Ishikawa (cell line): ENCODE measurements at regions not wholly inside any gene's neighbourhood (a gene's known extent, or its start where the extent isn't known, plus 50 kb on each side); places are given as distances from the start of the nearest gene placed in this dataset.

Experiments
- CEBPB ChIP-seq: IDR thresholded peaks from 2 replicates; pipeline ENCODE4 v1.6.1; 2012
- CREB1 ChIP-seq: IDR thresholded peaks from 2 replicates; pipeline ENCODE4 v1.6.1; 2012; ENCODE audit warnings: low read depth
- EGR1 ChIP-seq: IDR thresholded peaks from 2 replicates; pipeline ENCODE4 v1.6.1; 2012
- EP300 ChIP-seq: IDR thresholded peaks from 2 replicates; pipeline ENCODE4 v1.6.1; 2012; ENCODE audit warnings: borderline replicate concordance
- FOXM1 ChIP-seq: IDR thresholded peaks from 2 replicates; pipeline ENCODE4 v1.6.1; 2012; ENCODE audit warnings: low read depth, borderline replicate concordance
- NFIC ChIP-seq: IDR thresholded peaks from 2 replicates; pipeline ENCODE4 v1.6.1; 2012
- RAD21 ChIP-seq: IDR thresholded peaks from 2 replicates; pipeline ENCODE4 v1.6.1; 2012; ENCODE audit warnings: low read depth
- TAF1 ChIP-seq: IDR thresholded peaks from 2 replicates; pipeline ENCODE4 v1.6.1; 2012; ENCODE audit warnings: low read depth, mild to moderate bottlenecking
- TCF12 ChIP-seq: IDR thresholded peaks from 2 replicates; pipeline ENCODE4 v1.6.1; 2012; ENCODE audit warnings: low read depth
- TEAD4 ChIP-seq: IDR thresholded peaks from 2 replicates; pipeline ENCODE4 v1.6.1; 2012
- YY1 ChIP-seq: IDR thresholded peaks from 2 replicates; pipeline ENCODE4 v1.6.1; 2012; ENCODE audit warnings: low read depth
- ZBTB7A ChIP-seq: IDR thresholded peaks from 2 replicates; pipeline ENCODE4 v1.6.1; 2012; ENCODE audit warnings: low read depth
- TF ChIP-seq, protein P1 (sequence below): IDR thresholded peaks from 2 replicates; pipeline ENCODE4 v1.6.1; 2012; ENCODE audit warnings: low read depth, mild to moderate bottlenecking
- TF ChIP-seq, protein P2 (sequence below): IDR thresholded peaks from 2 replicates; pipeline ENCODE4 v1.6.1; 2012
- TF ChIP-seq, protein P3 (sequence below): IDR thresholded peaks from 2 replicates; pipeline ENCODE4 v1.6.1; 2012

DNA sequence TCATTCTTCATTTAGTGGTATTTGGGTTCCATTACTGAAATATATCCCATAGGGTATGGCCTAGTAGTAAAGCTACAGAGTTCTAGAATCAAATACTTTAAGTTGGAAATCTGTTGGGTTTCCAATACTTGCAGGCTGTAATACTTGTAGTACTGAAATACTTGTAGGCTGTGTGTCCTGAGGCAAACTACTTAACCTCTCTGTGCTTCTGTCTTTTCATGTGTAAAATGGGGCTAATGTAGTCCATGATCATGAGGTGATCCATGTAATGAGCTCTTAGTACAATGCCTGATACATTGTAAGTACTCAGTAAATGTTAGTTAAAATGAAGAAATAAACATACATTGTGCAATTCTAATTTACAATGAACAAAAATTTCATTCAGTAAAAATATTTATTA is 368.9 kb downstream of the CSNK1G3 start:
- TF ChIP-seq RAD21 = no peak
- TF ChIP-seq ZBTB7A = no peak
- TF ChIP-seq, protein P1, sequence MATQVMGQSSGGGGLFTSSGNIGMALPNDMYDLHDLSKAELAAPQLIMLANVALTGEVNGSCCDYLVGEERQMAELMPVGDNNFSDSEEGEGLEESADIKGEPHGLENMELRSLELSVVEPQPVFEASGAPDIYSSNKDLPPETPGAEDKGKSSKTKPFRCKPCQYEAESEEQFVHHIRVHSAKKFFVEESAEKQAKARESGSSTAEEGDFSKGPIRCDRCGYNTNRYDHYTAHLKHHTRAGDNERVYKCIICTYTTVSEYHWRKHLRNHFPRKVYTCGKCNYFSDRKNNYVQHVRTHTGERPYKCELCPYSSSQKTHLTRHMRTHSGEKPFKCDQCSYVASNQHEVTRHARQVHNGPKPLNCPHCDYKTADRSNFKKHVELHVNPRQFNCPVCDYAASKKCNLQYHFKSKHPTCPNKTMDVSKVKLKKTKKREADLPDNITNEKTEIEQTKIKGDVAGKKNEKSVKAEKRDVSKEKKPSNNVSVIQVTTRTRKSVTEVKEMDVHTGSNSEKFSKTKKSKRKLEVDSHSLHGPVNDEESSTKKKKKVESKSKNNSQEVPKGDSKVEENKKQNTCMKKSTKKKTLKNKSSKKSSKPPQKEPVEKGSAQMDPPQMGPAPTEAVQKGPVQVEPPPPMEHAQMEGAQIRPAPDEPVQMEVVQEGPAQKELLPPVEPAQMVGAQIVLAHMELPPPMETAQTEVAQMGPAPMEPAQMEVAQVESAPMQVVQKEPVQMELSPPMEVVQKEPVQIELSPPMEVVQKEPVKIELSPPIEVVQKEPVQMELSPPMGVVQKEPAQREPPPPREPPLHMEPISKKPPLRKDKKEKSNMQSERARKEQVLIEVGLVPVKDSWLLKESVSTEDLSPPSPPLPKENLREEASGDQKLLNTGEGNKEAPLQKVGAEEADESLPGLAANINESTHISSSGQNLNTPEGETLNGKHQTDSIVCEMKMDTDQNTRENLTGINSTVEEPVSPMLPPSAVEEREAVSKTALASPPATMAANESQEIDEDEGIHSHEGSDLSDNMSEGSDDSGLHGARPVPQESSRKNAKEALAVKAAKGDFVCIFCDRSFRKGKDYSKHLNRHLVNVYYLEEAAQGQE = no peak
- no peak for TF ChIP-seq CEBPB
- no peak for TF ChIP-seq EP300
- TF ChIP-seq TCF12 = no peak
- TF ChIP-seq CREB1 = no peak
- TF ChIP-seq, protein P2, sequence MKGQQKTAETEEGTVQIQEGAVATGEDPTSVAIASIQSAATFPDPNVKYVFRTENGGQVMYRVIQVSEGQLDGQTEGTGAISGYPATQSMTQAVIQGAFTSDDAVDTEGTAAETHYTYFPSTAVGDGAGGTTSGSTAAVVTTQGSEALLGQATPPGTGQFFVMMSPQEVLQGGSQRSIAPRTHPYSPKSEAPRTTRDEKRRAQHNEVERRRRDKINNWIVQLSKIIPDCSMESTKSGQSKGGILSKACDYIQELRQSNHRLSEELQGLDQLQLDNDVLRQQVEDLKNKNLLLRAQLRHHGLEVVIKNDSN = no peak
- TF ChIP-seq EGR1 = no peak
- TF ChIP-seq, protein P3, sequence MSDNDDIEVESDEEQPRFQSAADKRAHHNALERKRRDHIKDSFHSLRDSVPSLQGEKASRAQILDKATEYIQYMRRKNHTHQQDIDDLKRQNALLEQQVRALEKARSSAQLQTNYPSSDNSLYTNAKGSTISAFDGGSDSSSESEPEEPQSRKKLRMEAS = no peak
- no peak for TF ChIP-seq TEAD4

DNA sequence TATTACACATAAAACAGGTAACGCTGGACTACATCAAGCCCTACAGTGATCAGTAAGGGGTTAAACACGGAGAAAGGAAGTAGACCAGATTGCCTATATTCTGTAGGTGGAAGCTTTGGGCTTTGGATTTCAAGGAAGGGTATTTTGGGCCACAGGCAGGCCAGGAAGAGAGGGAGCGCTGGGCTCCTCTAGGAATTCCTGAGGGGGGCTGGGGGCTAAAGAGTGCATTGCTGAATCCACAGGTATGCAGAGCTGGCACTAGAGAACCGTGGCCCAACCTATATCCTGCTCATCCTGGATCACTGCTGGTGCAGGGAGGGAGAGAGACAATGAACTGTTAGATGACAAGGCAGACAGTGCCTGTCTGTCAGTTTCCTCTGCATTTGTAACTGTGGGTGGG is 367.1 kb downstream of the CSNK1G3 start:
- no peak for TF ChIP-seq NFIC
- TF ChIP-seq ZBTB7A = no peak
- no peak for TF ChIP-seq TAF1
- no peak for TF ChIP-seq RAD21
- TF ChIP-seq TEAD4 = no peak
- TF ChIP-seq YY1 = no peak
- TF ChIP-seq, protein P3 = no peak
- no peak for TF ChIP-seq EGR1
- TF ChIP-seq TCF12 = no peak
- no peak for TF ChIP-seq CREB1
- TF ChIP-seq, protein P2 = no peak
- TF ChIP-seq CEBPB = no peak

DNA sequence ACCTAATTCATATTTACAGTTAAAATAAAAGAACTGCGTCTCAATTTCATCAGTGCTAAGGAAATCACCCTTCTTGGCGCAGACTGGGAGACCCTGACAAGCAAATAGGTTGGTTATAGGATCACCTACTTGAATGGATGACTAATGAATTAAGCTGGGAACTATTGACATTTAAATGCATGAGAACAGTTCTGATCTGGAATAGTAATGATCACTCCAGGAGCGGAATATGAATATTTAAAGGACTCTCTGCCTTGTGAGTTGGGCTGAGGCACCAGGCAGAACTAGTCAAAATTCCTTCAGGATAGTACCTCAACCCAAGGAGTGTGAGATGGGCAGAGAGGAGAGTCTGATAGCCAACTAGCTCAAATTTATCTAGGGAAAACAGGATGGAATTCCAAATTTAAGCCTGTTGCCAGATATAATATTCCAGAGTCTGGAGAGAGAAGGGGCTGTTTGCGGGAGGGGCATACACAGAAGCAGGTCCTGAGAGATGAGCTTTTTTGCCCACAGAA is 364.4 kb downstream of the CSNK1G3 start:
- TF ChIP-seq TAF1 (no peak), CEBPB (no peak), RAD21 (no peak), TEAD4 (no peak), CREB1 (no peak), YY1 (no peak), ZBTB7A (no peak), TCF12 (no peak), FOXM1 (no peak), NFIC (no peak), EGR1 (no peak)
- TF ChIP-seq, protein P1 = no peak
- TF ChIP-seq, protein P3 = no peak
- TF ChIP-seq, protein P2 = no peak

DNA sequence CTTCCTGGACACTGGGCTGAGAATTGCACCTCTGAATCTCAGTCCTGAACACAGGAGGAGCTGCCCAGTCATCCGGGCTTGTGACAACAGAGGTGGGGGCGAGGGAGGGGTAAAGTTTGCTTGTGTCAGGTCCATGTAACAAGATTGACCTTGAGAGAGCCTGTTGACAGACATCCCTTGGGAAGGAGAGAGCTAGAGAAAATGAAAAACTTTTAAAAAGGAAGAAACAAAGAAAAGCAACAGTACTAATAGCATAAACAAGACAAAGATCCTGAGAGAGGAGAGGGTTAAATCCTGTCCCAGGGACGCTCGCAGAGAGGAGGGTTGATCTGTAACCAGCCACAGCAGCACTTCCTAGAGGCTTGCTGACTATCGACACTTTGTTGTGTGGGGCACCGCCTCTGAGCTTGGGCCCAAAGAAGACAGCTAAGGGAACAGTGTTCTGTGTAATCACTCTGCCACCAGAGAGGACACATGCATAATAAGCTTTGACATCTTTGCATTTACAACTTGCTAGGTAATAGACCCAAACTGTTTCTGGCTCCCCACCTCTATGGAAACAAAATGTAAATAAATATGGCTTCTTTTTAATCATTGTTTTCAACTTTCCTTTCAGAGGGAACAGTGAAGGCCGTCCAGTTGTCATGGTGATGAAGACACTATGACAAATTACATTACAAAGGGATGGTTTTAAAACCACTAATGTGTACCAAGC is 363.7 kb downstream of the CSNK1G3 start:
- TF ChIP-seq, protein P3 = no peak
- TF ChIP-seq CREB1 (no peak), TAF1 (no peak), FOXM1 (no peak), TCF12 (no peak), RAD21 (no peak), YY1 (no peak), EGR1 (no peak), EP300 (no peak), ZBTB7A (no peak), CEBPB (no peak), NFIC (no peak), TEAD4 (no peak)
- TF ChIP-seq, protein P1 = no peak
- TF ChIP-seq, protein P2 = no peak
